A549 (cell line): ENCODE measurements at regions not wholly inside any gene's neighbourhood (a gene's known extent, or its start where the extent isn't known, plus 50 kb on each side); places are given as distances from the start of the nearest gene placed in this dataset.
A peak's percentile ranks its signal among the peaks of the same experiment; 100 is the strongest.

Source experiments
- ATAC-seq, 2 experiments: fragments of 200-7000 bp in 1 of 2; fragments of >200 bp in 1 of 2; cut with Nextera tagmentation in 1 of 2; cut with Tn5 transposase in 1 of 2; 3 replicates each; pipeline versions ENCODE4 v1.8.0 to v1.9.1; 2018 to 2020; ENCODE audit warnings: mild to moderate bottlenecking in 1 of 2, moderate library complexity in 1 of 2
- CTCF ChIA-PET: fragments of 300-600 bp; sonication (Branson Sonifier 250); formaldehyde crosslinking; extraction: SDS; loops from one replicate; lab custom pipeline; 2021; ENCODE audit warnings: antibody characterized with exemption, inconsistent platforms; lab: Yijun Ruan, JAX
- POLR2A ChIA-PET: fragments of 350-600 bp; formaldehyde crosslinking; extraction: SDS; loops from one replicate; lab custom pipeline; 2021; ENCODE audit warnings: antibody characterized with exemption, inconsistent platforms; lab: Yijun Ruan, JAX
- DNase-seq, 2 experiments: peaks; one replicate each; pipeline versions ENCODE4 v3.0.0 to v3.0.0-alpha.2; 2011 to 2016; ENCODE audit warnings: low read depth in 1 of 2, low spot score in 1 of 2
- FAIRE-seq: peaks from 2 replicates; lab custom pipeline; 2011; peaks lifted over from hg19 to GRCh38; lab: Jason Lieb, UNC
- H3K27ac ChIP-seq, 2 experiments: fragments of >200 bp; sonication (Bioruptor Twin); formaldehyde crosslinking; 3 replicates each; pipeline ENCODE4 v1.5.1; 2016 to 2017
- H3K4me1 ChIP-seq: fragments of >200 bp; sonication (Bioruptor Twin); formaldehyde crosslinking; 3 replicates; pipeline ENCODE4 v1.6.1; 2016
- H3K4me2 ChIP-seq: fragments of >200 bp; sonication (Bioruptor Twin); formaldehyde crosslinking; 3 replicates; pipeline ENCODE4 v1.6.1; 2016
- H3K4me3 ChIP-seq: fragments of >200 bp; sonication (Bioruptor Twin); formaldehyde crosslinking; 3 replicates; pipeline ENCODE4 v1.5.1; 2016
- H3K9me3 ChIP-seq: fragments of >200 bp; sonication (Bioruptor Twin); formaldehyde crosslinking; 3 replicates; pipeline ENCODE4 v1.6.1; 2016
- BCL3 ChIP-seq: fragments of >200 bp; sonication (Bioruptor Twin); formaldehyde crosslinking; IDR thresholded peaks from 3 replicates; pipeline ENCODE4 v1.6.1; 2016
- CBX8 ChIP-seq: fragments of 200-600 bp; sonication (generic); IDR thresholded peaks from 2 replicates; pipeline ENCODE4 v1.6.1; 2016
- CHD2 ChIP-seq: fragments of 150-350 bp; IDR thresholded peaks from 2 replicates; pipeline ENCODE4 v1.6.1; 2014; ENCODE audit warnings: low read length; ENCODE audit not compliant: partially characterized antibody
- EP300 ChIP-seq, 2 experiments: fragments of >200 bp; sonication (Bioruptor Twin); formaldehyde crosslinking; IDR thresholded peaks; 2 replicates in 1 of 2; 3 replicates in 1 of 2; pipeline ENCODE4 v1.6.1; 2016 to 2017
- ESRRA ChIP-seq: fragments of 150-350 bp; IDR thresholded peaks from 2 replicates; pipeline ENCODE4 v1.6.1; 2014; ENCODE audit warnings: mild to moderate bottlenecking, low read length, borderline replicate concordance
- FOXS1 ChIP-seq: fragments of 250-450 bp; sonication (Bioruptor Pico); IDR thresholded peaks from 2 replicates; pipeline ENCODE4 v1.5.0; 2020; ENCODE audit warnings: mild to moderate bottlenecking, moderate library complexity
- GATA3 ChIP-seq: IDR thresholded peaks from 2 replicates; pipeline ENCODE4 v1.6.1; 2012; ENCODE audit warnings: borderline replicate concordance
- HEYL ChIP-seq: fragments of 250-450 bp; sonication (Bioruptor Pico); IDR thresholded peaks from 2 replicates; pipeline ENCODE4 v1.8.0; 2021; ENCODE audit warnings: mild to moderate bottlenecking, moderate library complexity
- HMGXB4 ChIP-seq: fragments of 250-450 bp; sonication (Bioruptor Pico); IDR thresholded peaks from 2 replicates; pipeline ENCODE4 v1.5.0; 2021; ENCODE audit warnings: mild to moderate bottlenecking, moderate library complexity, borderline replicate concordance
- JUN ChIP-seq, 2 experiments: fragments of >200 bp; sonication (Bioruptor Twin); formaldehyde crosslinking; IDR thresholded peaks; 2 replicates in 1 of 2; 3 replicates in 1 of 2; pipeline ENCODE4 v1.6.1; 2016 to 2017
- KDM1A ChIP-seq: fragments of 200-600 bp; sonication (generic); IDR thresholded peaks from 2 replicates; pipeline ENCODE4 v1.6.1; 2016; ENCODE audit warnings: low read depth, mild to moderate bottlenecking
- MAFK ChIP-seq: fragments of 450-650 bp; IDR thresholded peaks from 2 replicates; pipeline ENCODE4 v1.6.1; 2014; ENCODE audit not compliant: partially characterized antibody
- NFE2L2 ChIP-seq: fragments of 150-350 bp; conservative IDR thresholded peaks from 2 replicates; pipeline ENCODE4 v1.6.1; 2014; ENCODE audit warnings: low read length
- POLR2A ChIP-seq: IDR thresholded peaks from 2 replicates; pipeline ENCODE4 v1.6.1; 2012; ENCODE audit warnings: mild to moderate bottlenecking, low read length
- RARB ChIP-seq: fragments of 250-450 bp; sonication (Bioruptor Pico); IDR thresholded peaks from 2 replicates; pipeline ENCODE4 v1.8.0; 2021; ENCODE audit warnings: mild to moderate bottlenecking, moderate library complexity
- RCOR1 ChIP-seq: fragments of 150-350 bp; IDR thresholded peaks from 2 replicates; pipeline ENCODE4 v1.6.1; 2014; ENCODE audit warnings: antibody characterized with exemption, low read length, low read depth
- REST ChIP-seq: fragments of 200-600 bp; sonication (generic); IDR thresholded peaks from 2 replicates; pipeline ENCODE4 v1.6.1; 2016; ENCODE audit warnings: antibody characterized with exemption, mild to moderate bottlenecking, moderate library complexity
- SMC3 ChIP-seq: fragments of >200 bp; sonication (Bioruptor Twin); formaldehyde crosslinking; IDR thresholded peaks from 3 replicates; pipeline ENCODE4 v1.6.1; 2018; ENCODE audit warnings: inconsistent platforms
- ZC3H11A ChIP-seq: fragments of 450-650 bp; IDR thresholded peaks from 2 replicates; pipeline ENCODE4 v1.6.1; 2014; ENCODE audit warnings: antibody characterized with exemption, mild to moderate bottlenecking
- ZFP36 ChIP-seq: fragments of 450-650 bp; IDR thresholded peaks from 2 replicates; pipeline ENCODE4 v1.6.1; 2014; ENCODE audit warnings: borderline replicate concordance; ENCODE audit not compliant: partially characterized antibody
- WGBS: methylation state at CpG from one replicate; pipeline ENCODE4 v1.1.6; 2017; ENCODE audit errors: missing lambda C conversion rate; 5-methylcytosine and 5-hydroxymethylcytosine counted together

DNA sequence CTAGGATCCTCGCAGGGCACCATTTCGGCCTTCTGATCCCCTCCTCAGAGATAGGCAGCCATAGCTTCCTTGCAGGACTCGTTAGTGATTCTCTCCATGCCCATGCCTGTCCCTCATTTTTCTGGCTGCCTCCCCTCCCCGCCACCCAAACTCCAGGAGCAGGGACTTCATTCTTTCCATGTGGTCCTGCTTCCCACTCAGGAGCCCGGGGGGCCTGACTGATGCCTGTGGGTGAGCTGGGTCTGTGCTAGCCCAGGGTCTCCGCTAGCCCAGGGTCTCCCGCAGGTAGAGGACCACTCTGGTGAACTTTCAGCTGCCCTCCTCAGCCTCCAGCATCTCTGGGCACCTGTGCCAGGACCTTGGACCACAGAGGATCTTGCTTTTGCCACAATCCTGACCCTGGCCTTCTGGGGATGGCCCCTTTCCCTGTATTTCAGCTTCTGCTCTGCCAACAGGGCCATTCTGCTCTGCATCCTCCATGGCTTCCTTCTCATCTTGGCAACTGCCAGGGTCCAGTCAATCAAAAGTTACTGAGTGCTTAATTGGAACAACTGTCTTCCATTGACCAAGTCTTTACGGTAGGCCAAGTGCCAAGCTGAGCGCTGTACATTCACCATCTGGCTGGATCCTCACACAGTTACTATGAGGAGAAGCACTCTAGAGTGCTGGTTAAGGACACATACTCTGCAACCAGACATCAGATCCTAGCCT lies 152.2 kb downstream of the EFNB1 start:
- 61% methylated on average over 7 of the region's 9 CpGs for WGBS
- Histone ChIP-seq H3K9me3 (no peaks in the 10 kb centered on the region), H3K4me2 (no peak overlapping the region), H3K27ac (no peak overlapping the region), H3K4me3 (no peak overlapping the region), H3K4me1 (no peaks in the 10 kb centered on the region)
- ChIA-PET POLR2A (no interaction called here), CTCF (interaction anchor here (1.7 kb wide), 1 partner anchor 153 kb away, joined by 3 read pairs; no protein-coding TSS in a partner anchor)
- ATAC-seq (no peak), DNase-seq (no peak), FAIRE-seq (peak; percentile 43)
- no peak for TF ChIP-seq JUN (IDR thresholded peaks at IDR 0.05)
- TF ChIP-seq HMGXB4 (CRISPR knock-in tag): no peak
- TF ChIP-seq MAFK: no peak
- no peak for TF ChIP-seq SMC3
- TF ChIP-seq FOXS1 (CRISPR knock-in tag): no peak
- no peak for TF ChIP-seq CHD2
- TF ChIP-seq BCL3: no peak
- TF ChIP-seq ZC3H11A: no peak
- TF ChIP-seq POLR2A: no peak
- TF ChIP-seq REST: no peak
- TF ChIP-seq RCOR1: no peak
- TF ChIP-seq KDM1A: no peak
- no peak for TF ChIP-seq CBX8
- no peak for TF ChIP-seq HEYL (CRISPR knock-in tag)
- no peak for TF ChIP-seq ESRRA
- TF ChIP-seq ZFP36: no peak

GRCh38 chrX:68978655-68979054 lies 149.8 kb downstream of the EFNB1 start:
- H3K9me3 ChIP-seq: no peaks in the 10 kb centered on the region; the same call in 2 of the 3 replicates
- H3K27ac ChIP-seq: no peak overlapping the region
- H3K4me1 ChIP-seq: no peaks in the 10 kb centered on the region
- no peak for ATAC-seq
- DNase-seq: no peak
- POLR2A ChIA-PET: no interaction called here
- 0% methylated on average over 1 of the region's 1 CpG for WGBS
- no peak overlapping the region for H3K4me2 ChIP-seq
- no peak for FAIRE-seq
- CTCF ChIA-PET: no interaction called here
- H3K4me3 ChIP-seq: no peak overlapping the region
- TF ChIP-seq NFE2L2 (no peak), GATA3 (no peak), EP300 (IDR thresholded peaks at IDR 0.05) (no peak), RARB (CRISPR knock-in tag) (no peak)
